Thyroid gland (tissue), 4 donors: ENCODE measurements at regions not wholly inside any gene's neighbourhood (a gene's known extent, or its start where the extent isn't known, plus 50 kb on each side); places are given as distances from the start of the nearest gene placed in this dataset.

ENCODE experiments used
- POLR2A ChIP-seq, 2 donors: fragments of 450-650 bp; IDR thresholded peaks; one replicate each; pipeline ENCODE4 v1.6.1; 2017; ENCODE audit warnings: antibody characterized with exemption in 2 of 2, mild to moderate bottlenecking in 2 of 2, moderate library complexity in 1 of 2
- TF ChIP-seq, protein P1 (sequence below), 6 experiments: fragments of 200-600 bp in 3 of 6; fragments of 450-650 bp in 3 of 6; sonication (generic) in 3 of 6; IDR thresholded peaks; one replicate each; pipeline ENCODE4 v1.5.1; 2016 to 2019; ENCODE audit warnings: antibody characterized with exemption in 6 of 6, mild to moderate bottlenecking in 2 of 6, inconsistent platforms in 1 of 6, moderate library complexity in 1 of 6

DNA sequence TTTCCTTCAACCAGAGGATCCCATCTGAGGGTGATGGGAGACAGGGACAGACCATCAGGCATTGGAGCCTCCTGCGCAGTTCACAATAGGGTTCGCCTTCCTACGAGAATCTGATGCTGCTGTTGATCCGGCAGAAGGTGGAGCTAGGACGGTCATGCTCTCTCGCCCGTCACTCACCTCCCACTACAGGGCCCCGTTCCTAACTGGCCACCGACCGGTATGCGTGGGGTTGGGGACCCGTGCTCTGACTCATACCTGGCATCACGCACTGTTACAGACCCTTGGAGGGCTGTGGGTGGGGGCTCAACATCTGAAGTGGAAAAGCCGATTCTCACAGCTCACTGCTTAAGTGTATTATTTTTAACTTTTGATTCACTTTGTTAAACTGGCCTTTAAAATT lies 402.3 kb downstream of the BRD1 start:
- TF ChIP-seq, protein P1, sequence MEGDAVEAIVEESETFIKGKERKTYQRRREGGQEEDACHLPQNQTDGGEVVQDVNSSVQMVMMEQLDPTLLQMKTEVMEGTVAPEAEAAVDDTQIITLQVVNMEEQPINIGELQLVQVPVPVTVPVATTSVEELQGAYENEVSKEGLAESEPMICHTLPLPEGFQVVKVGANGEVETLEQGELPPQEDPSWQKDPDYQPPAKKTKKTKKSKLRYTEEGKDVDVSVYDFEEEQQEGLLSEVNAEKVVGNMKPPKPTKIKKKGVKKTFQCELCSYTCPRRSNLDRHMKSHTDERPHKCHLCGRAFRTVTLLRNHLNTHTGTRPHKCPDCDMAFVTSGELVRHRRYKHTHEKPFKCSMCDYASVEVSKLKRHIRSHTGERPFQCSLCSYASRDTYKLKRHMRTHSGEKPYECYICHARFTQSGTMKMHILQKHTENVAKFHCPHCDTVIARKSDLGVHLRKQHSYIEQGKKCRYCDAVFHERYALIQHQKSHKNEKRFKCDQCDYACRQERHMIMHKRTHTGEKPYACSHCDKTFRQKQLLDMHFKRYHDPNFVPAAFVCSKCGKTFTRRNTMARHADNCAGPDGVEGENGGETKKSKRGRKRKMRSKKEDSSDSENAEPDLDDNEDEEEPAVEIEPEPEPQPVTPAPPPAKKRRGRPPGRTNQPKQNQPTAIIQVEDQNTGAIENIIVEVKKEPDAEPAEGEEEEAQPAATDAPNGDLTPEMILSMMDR (IDR thresholded peaks at IDR 0.05): no peak
- TF ChIP-seq POLR2A (IDR thresholded peaks at IDR 0.05): no peak
